ENCODE measurements at regions not wholly inside any gene's neighbourhood (a gene's known extent, or its start where the extent isn't known, plus 50 kb on each side); places are given as distances from the start of the nearest gene placed in this dataset.
"Not testable (repeated sequence)": the region's sequence is repeated elsewhere in the genome, so short reads cannot be mapped to it uniquely, and the experiment has no call there.

DNA sequence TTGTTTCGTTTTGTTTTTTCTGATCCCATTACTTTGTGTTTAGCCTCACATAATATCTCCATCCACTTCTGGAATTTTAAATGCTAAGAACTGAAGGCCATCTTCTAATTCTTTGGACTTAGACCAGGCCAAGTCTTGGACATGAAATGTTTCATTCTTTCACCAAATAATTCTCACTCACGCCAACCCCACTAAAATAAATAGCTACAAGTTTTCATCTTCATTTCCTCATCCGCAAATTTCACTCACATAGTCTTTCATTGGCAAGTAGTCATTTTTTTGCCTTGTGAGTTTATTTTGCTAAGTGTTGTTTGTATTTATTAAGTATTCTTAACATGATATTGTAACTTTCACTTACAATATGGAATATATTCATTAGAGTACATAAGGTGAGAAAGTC is 1188.6 kb upstream of the SEMA6A start:
- no peak for DNase-seq

DNA sequence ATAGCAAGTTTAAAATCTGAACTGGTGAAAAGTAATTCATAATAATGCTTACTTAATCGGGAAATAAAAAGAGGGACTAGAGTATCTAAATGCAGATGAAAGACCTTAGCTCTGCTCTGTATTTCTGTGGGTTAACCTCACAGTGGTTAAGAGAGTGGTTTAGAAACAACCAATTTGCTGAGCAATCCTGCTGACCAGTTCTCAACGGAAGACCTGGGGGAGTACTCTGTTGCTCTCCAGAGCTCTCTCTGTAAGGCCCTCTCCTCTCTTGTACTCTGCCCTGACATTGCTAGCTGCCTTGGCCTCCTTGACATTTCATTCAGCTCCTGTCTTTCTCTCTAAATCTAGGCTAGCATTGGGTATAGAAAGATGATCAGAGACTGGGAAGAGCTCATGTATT is 1186.6 kb upstream of the SEMA6A start:
- DNase-seq, result no peak

DNA sequence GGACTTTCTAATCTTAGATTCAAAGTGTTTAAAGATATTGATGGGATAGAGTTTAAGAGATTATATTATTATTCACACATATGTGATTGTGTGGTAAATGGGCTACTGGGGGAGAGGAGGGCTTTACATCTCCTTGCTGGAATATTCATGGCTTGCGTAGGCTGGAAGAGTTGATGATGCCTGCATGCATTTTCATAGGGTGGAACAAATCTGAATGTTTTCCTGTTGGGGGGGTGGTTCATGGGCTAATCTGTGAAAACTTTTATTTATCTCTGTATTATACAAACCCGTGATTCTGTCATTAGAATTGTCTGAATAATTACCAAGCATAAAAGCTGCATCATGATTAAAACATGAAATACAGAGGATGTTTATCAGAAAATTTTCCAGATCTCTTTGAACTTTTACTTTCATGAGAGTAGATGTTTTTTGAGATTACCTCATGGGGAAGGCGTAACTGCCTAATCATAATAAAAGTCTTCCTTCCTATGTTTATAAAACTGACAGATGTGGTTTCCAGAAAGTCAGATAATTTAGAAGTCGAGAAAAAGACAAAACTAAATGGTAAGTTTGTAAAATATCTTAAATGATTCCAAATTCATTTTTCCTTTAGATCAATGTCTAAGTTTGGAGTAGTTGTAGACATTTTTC is 1185.4 kb upstream of the SEMA6A start:
- no peak for DNase-seq

DNA sequence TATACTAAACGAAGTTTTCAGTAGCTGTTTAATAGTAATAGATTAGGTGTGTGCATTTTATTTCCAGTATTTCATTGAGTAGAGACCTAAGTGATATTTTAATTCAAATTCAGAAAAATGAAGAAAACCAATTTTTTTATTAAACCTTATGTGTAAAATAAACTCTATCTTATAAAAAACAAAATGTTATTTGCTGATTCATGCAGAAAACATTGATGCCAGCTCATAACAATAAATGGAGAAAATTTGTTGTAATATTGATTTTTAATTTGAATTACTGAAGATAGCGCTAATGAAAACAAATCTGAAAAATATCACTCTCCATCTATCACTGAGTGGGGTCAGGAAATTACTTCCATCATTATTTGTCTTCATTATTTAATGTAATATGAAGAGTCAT is 1177.8 kb upstream of the SEMA6A start:
- no peak for DNase-seq

DNA sequence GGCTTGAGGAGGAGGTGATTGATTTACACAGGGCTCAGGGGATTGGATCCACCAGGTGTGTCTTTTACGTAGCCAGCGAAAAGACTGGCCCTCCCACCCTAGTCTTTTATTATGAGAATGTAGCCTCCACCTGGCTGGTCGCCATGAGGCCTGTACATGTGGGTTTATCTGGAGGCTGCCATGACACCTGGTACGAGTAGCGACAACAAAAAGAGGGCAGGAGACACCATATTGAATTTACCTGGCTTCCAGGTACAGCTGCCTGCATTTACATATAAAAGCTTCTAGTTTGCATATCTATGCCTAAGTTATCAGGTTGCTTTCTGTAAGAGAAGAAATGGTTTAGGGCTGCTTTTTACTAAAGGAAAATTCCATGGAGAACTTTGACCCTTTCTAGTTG is 1173.7 kb upstream of the SEMA6A start:
- no peak for DNase-seq

DNA sequence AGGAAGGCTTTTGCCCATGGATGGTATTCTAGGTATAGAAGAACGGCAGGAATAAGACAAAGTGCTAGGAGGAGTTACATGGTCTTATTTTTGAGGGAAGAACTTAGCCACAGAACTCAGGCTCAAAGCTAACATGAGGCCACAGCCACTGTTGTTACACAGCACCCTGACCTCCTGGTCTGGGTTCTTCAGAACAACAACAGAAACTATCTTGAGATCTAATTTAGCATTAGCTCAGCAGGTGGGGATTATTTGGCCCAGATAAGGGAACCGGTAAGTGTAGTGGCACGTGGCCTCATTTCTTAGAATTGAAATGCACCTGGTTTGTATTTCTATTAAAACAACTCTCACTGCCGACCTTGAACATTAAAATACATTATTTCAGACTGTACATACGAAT is 1168.7 kb upstream of the SEMA6A start:
- no peak for DNase-seq

DNA sequence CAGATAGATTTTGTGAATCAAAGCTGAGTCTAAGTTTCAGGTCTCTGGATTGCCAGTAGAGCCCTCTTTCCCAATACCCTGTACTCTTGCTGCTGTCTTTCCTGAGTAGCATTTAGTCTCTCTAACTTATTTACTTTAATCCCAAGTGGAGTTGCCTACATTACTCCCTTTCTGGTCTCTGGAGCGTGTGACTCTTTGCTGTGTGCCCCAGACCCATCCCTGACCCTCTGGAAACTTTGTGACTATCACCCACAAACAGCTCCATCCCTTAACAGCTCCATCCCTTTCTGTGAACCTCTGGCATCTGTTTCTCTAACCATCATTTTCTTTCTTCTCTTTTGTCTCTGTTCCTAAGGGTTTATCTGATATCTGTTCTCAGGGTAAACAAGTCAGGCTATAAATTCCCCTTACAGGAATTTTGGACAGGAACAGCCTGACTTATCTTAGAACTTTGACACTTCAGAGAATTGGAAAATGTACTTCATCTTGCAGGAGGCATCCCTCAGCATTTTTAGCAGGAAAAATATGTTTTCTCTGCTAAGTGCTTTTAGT is 1167.1 kb upstream of the SEMA6A start:
- DNase-seq, result no peak

DNA sequence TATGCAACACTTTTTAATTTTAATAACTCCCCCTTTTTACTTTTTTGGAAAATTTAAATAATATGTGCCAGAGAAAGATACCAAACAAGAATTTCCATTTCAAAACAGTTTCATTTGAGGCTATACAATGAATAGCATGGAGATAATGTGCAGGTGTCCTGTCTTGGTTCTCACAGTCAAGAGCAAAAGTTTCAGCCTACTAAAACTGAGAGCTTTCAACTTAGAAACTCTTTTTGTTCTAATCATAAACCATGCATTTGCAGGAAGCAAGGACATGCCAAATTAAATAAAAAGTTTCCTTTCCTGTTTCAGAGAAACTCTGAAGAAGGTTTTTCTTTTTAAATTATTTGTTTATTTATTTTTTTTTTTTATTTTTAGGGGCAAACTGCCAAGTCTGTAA is 1165.6 kb upstream of the SEMA6A start:
- DNase-seq, result no peak

DNA sequence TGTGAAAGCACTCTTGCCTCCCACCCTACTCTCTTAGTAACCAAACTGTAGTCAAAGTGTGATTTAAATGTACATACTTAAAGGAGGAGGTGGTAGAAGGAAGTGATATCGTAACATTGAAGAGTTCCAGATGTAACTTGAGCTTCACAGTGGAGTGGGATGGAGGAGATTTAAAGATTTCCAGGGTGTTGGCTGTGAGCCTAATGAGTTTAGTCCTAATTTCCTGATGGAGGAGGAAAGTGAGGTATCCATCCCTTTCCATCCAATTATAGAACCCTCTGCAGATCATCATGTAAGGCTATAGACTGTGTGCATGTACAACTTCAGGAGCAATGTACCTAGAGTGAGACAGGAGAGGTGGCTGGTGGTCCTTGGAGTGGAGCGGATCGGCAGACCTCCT is 1163.9 kb upstream of the SEMA6A start:
- no peak for DNase-seq

DNA sequence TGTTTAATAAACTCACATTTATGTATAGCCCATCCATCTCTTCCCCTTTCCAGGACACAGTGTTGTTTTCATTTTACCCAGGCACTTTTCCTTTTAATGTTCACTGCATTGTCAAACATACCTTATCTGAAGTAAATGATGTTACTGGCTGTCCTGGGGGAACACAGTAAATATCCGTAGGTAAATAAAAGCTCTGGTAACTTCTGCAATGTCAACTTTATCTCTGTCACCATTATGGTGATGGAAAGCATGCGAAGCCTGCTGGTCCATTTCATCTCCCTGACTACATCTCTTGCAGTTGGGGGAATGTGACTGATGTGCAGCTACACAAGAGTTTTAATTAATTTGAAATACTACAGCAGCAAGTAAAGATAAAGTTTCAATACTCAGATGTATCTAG is 1162.1 kb upstream of the SEMA6A start:
- no peak for DNase-seq

DNA sequence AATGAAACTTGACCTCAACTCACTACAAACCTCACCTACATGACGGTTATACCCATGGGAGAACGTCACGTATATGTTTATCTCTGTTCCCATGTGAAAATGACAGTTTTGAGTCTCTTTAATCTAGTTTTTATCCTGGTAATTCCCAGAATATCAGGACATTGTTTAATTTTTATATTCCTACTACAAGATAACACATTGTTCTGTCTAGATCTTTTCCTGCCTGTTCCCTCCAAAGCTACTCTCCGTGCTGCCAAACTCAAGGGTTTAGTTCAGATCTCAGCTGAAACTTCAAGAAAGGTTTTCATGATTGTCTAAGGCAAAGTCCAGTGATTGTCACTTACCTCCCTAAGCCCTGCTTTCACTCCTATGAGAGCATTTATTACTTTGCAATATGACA is 1159.4 kb upstream of the SEMA6A start:
- DNase-seq, result no peak

DNA sequence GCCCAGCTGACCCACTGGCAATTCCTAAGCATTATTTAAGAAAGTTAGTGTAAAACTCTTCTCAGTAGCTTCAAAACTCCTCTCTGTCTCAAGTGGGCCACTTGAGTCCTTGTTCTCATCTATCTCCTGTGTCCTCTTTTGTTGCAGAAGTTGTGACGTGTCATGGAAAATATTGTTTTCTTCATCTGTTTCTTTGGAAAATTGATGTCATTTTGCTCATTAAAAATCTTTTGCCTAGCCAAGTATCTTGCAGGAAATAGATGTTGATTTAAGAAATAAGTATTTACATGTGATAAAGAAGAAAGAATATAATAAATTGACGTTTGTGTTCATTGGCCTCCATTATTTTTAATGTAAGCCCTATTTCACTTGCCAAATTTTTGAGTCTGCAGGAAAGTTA is 1158.4 kb upstream of the SEMA6A start:
- no peak for DNase-seq

DNA sequence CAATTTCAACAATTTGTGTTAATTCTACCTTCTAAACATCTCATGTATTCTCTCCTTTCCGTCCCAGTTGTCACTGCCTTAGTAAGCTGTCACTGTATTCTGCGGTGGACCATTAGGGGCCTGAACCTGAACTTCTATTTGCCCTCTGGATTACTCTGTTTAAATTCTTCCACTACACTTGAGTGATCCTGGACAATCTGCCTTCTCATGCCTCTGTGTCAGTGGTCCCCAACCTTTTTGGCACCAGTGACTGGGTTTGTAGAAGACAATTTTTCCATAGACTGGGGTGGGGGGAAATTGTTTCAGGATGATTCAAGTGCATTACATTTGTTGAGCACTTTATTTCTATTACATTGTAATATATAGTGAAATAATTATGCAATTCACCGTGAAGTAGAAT is 1157.6 kb upstream of the SEMA6A start:
- no peak for DNase-seq

DNA sequence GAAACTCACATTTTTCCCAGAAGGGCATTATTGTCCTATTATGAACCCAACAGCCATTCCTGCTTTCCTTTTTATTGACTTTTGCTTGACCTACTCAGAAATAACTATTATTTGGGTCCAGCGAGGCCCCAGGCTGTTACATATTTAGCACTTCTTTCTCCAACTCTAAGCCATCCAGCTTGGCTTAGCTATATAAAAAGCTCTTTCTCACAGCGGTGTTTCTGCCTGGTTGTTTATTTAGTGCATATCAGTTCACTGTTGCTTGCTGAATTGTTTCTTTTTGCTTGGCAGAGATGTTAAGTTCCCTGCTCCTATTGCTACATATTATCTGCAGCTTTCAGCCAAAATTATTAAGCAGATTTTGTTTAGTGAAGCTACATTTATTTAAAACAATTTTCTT is 1156.8 kb upstream of the SEMA6A start:
- DNase-seq, result no peak

DNA sequence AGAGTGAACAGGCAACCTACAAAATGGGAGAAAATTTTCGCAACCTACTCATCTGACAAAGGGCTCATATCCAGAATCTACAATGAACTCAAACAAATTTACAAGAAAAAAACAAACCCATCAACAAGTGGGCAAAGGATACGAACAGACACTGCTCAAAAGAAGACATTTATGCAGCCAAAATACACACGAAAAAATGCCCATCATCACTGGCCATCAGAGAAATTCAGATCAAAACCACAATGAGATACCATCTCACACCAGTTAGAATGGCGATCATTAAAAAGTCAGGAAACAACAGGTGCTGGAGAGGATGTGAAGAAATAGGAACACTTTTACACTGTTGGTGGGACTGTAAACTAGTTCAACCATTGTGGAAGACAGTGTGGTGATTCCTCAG is 1146.2 kb upstream of the SEMA6A start:
- DNase-seq, result not testable (repeated sequence)

DNA sequence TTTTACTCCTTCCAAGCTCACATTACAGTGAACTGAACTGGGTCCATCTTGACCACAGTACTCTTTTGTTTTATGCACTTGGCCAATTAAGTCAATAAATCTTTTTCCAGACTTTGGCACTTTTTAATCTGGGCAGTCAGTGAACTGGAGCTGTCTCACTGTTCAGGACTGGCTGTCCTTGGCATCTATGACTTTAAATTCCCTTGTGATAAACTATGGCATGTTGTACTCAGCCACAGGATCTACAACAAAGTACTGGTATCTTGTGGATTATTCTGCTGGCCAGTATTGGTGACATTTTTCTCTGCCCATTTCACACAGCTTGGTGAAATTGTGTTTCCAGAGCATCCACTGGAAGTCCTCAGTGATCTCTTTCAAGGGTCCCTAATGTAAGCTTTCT is 1144.8 kb upstream of the SEMA6A start:
- no peak for DNase-seq

DNA sequence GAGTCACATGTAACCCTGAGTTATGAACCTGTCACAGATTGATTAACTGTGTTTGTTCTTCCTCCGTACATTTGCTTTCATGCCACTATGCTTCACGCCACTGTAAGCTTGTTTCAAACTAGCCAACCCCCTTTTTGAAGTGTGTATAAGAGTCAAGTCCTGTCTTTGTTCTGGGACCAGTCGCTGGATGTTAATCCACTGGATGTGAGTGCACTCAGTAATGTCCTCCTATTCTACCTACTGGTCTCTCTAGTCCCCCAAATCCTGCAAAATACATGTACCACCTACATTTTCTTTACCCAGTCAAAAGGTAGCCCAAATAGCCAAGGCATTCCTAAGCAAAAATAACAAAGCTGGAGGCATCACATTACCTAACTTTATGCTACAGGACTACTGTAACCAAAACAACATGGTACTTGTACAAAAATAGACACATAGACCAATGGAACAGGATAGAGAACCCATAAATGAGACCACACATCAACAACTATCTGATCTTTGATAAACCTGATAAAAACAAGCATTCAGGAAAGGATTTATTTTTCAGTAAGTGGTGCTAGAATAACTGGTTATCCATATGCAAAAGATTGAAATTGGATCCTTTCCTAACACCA is 1139.1 kb upstream of the SEMA6A start:
- DNase-seq, result no peak

DNA sequence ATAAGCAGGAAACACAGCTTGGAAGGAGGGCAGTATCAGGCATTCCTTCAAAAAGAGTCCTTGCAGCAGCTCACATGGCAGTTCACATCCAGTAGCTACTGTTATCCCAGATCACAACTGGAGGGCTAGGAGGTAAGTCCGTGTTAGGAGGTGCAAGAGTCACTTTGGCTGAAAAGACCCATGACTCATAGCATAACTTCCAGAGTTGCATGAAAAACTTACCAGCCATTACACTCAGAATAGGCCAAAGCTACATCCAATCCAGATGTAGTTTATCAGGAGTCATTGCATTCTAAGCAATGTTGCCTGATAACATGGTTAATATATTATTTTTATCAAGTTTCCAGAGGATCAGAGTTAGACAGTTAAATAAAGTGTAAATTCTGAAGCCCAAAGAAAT is 1126.4 kb upstream of the SEMA6A start:
- no peak for DNase-seq

DNA sequence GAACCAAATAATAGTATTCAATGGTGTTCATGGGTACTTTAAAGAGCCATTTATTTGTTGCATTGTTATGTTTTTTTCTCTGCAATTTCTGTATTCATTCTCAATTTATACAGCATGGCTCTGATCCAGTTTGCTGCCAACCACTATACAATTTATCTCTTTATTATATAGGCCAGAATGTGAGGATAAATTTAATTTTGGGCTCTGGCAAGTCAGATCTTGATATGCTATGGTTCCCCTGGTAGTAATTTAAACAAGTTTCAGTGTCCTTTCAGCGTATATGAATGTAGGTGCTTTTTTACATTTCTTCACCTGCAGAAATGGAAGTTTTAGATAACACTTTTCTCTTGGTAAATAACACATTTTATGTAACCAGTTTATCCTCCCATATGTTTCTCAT is 1118.0 kb upstream of the SEMA6A start:
- no peak for DNase-seq

DNA sequence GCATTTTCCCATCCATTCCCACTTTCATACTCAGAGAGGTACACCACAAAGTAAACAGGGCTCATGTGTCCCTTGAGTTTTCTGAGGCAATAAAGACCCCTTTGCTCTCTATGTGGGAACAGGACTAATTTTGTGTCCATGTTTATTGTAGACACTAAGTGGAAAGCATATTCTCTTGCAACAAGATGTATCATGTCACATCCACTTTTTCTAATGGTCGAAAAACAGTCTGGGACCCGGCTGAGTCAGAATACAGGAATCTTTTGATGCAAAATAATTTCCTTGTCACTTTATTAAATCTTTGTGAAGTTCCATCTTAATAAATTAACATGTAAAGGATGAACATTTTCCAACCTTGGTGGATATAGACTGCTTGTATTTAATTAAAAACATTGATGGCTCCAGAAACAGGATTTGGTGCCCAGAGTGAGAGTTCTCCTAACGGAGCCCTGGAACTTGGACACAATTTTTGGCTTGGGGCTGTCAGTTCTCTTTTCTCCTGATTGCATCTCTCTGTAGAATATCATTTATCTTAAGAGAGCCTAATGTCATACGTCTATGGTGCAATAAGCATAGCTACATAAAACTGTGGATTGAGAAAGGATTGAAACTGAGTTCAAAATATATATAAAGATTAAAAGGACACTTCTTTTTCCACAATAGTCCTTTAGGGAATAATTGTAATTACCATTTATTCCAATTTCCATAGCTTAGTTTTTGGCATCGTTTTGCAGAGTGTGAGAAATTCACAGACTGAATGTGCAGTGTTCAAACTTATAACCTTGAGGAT is 1116.7 kb upstream of the SEMA6A start:
- no peak for DNase-seq

DNA sequence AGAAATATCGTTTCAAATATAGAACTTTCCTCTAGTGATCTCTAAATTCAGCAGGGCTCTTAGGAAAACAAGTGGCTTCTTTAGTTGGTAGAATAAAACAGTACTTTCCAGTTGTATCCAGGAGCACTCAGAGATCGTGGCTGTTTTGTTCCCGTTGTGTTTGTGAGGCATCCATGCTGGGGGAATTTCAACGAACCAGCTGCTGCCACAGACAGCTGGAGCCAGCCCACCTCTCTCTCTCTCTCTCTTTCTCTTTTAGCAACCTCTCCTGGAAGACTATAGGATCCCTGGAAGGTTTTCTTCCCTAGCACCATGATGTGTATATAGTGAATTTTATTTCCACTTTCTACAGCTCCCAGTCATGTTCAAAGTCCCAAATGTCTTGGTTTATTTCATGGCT is 1116.0 kb upstream of the SEMA6A start:
- no peak for DNase-seq

DNA sequence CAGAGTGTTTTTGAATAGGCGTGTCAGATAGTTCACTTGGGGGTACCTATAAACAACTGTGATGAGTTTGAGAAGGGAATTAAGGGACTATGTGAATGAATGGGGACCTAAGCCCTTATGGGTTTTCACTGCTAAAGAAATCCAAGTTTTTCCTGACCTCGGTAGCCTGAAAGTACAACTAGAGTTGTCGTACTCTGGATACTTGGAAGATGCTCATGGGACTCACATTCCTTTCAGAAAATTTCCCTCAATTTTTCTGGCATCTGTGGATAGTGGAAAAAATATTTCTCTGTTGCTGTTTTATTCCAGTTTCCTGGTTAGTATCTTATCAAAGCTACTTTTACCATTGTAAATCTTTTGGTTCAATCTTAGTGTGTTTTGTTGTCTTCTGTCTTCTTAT is 1112.3 kb upstream of the SEMA6A start:
- DNase-seq, result no peak

DNA sequence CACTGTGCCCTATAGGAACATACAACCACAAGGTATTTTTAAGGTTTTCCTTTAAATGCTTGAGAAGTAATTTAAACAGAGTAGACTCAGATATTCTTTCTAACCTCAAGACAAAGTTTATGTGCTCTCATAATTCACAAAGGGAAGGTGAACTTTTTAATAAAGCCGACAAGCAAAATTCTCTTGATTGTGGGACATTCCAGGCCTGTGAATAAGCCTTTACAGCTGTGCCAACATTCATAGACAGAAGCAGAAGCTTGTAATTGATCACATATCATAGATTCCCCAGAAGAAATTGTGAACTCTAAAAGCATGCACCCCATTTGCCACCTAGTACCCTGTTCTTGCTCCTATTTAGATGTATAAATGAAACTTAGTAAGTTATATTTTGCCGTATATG is 1107.8 kb upstream of the SEMA6A start:
- DNase-seq, result no peak
